ENCODE measurements at regions not wholly inside any gene's neighbourhood (a gene's known extent, or its start where the extent isn't known, plus 50 kb on each side); places are given as distances from the start of the nearest gene placed in this dataset.
"Not testable (repeated sequence)": the region's sequence is repeated elsewhere in the genome, so short reads cannot be mapped to it uniquely, and the experiment has no call there.

- DNase-seq, result no peak
These were observed 613.5 kb downstream of the IQCM start for GRCh38 chr4:149202117-149202516.

GRCh38 chr4:149199594-149199993 is 616.0 kb downstream of the IQCM start:
- no peak for DNase-seq

DNA sequence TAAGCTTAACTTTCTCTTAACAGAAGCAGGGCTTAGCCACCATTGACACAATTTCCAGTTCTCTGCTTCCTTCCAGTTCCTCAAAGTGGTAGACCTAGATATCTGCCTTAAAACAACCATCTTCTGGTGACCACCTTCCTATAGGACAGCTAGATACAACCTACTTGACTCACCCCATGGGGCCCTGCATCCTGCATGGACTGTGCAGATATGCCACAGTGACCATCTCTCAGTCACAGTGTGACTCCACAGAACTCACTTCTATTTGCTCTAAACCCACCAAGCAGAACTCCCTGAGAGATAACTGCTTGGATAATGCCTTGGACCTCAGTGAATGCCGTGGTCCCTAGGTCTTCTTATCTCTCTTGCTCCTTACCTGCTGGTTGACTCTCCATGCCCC is 621.6 kb downstream of the IQCM start:
- DNase-seq, result no peak

DNA sequence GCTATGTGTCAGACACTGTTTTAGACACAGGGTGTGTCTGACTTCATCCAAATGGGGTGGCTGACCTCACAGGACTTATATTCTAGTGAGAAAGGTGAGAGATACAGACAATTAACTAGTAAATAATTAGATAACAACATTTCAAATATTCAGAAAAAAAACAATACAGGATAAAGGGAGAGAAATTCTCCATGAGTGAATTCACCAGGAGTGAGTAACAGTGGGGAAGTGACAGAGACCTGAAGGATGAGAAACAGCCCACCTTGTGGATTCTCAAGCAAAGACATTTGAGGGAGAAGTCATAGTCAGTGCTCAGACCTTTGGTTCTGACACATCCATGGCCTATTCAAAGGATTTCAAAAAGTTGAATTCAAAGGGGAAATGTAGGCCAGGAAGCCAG is 627.9 kb downstream of the IQCM start:
- DNase-seq, result no peak

- no peak for DNase-seq
These were observed 632.0 kb downstream of the IQCM start for GRCh38 chr4:149183638-149184037.

DNA sequence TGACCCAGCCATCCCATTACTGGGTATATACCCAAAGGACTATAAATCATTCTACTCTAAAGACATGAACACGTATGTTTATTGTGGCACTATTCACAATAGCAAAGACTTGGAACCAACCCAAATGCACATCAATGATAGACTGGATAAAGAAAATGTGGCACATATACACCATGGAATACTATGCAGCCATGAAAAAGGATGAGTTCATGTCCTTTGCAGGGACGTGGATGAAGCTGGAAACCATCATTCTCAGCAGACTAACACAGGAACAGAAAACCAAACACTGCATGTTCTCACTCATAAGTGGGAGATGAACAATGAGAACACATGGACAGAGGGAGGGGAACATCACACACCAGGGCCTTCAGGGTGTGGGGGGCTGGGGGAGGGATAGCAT is 634.2 kb downstream of the IQCM start:
- not testable (repeated sequence) for DNase-seq

DNA sequence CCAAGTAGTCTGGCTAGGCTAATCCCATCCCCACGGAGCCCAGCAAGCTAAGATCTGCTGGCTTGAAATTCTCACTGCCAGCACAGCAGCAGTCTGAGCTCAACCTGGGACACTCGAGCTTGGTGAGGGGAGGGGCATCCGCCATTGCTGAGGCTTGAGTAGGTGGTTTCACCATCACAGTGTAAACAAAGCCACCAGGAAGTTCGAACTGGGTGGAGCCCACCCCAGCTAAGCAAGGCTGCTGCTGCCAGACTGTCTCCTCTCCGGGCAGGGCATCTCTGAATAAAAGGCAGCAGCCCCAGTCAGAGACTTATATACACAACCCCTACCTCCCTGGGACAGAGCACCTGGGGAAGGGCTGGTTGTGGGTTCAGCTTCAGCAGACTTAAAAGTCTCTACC is 639.6 kb downstream of the IQCM start:
- DNase-seq, result no peak

DNA sequence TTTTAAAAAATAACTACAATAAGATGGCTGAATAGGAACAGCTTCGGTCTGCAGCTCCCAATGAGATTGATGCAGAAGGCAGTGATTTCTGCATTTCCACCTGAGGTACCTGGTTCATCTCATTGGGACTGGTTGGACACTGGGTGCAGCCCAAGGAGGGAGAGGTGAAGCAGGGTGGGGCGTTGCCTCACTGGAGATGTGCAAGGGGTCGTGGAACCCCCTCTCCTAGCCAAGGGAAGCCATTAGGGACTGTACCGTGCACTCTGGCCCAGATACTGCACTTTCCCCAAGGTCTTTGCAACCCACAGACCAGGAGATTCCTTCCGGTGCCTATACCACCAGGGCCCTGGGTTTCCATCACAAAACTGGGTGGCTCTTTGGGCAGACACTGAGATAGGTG is 640.1 kb downstream of the IQCM start:
- DNase-seq, result no peak

- no peak for DNase-seq
These were observed 642.2 kb downstream of the IQCM start for GRCh38 chr4:149173241-149174013.

GRCh38 chr4:149168645-149169044 is 647.0 kb downstream of the IQCM start:
- no peak for DNase-seq

DNA sequence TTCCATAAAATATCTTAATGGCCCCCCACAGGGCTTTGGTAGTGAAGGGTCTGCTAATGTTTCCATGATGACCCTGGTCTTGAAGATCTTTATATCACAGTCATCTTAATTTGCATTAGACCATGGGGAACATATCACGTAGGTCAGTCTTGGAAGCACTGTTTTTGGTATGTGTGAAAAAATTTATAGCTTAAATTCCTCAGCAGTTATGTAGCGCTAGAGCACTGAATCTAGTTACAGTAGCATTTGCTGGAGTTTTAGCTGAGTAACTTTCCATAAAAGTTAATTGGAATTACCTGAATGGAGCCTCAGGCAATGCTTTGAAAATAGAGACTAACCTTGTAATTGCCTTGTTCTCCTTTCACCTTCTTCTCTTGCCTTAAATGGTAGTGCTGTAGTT is 648.8 kb downstream of the IQCM start:
- no peak for DNase-seq

DNA sequence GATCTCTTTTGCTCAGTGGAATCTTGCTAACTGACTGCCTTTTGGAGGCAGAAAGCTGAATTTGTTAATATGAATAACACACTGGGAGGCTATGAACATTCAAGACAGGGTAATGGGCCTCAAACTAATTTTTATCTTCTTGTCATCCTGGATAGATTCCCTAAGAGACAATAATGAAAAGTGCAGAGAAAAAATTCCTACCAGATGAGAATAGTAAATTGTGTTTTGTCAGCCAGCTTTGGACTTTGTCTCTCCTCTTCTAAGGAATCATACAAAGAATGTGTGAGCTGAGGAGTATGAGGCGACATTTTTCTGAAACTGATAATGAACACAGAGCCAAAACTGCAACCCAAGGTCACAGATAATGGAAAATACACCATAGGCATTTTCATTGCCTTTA is 649.3 kb downstream of the IQCM start:
- no peak for DNase-seq

GRCh38 chr4:149164282-149164681 is 651.4 kb downstream of the IQCM start:
- no peak for DNase-seq

- no peak for DNase-seq
These were observed 654.4 kb downstream of the IQCM start for GRCh38 chr4:149161247-149161646.

DNA sequence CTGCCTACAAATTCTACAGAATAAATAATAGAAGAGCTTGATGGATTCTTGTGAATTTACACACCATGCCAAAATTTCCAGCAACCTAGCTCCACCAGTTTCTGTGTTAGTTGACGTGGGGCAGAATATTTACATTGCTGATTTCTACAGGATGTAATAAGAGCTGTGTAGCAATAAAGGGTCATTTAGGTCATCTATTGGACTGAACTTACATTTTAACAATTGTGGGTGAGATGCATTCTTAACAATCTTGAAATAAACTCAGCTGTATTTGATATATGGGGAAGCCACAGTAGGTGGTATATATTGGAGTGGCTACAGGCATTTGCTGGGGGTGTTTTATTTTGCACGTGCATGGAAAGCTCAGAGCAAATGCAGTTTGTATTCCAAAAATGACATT is 655.3 kb downstream of the IQCM start:
- no peak for DNase-seq

DNA sequence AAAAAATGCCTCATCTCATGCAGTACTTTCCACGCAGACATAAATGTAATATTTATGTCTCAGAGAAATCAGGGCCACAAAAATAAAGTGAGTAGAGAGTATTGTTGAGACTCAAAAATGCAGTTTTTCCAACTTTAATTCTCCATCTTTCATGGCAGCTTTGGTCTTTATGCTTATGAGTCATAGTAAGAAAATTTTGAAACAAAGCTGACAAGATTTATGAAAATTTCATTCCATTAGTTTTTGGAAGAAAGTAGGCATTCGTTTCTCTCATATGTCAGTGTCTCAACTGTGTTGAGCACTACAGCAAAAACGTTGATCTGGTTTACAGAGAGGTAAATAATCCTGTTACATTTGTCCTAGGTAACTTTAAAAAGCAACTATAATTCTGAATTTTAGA is 656.8 kb downstream of the IQCM start:
- DNase-seq, result no peak

DNA sequence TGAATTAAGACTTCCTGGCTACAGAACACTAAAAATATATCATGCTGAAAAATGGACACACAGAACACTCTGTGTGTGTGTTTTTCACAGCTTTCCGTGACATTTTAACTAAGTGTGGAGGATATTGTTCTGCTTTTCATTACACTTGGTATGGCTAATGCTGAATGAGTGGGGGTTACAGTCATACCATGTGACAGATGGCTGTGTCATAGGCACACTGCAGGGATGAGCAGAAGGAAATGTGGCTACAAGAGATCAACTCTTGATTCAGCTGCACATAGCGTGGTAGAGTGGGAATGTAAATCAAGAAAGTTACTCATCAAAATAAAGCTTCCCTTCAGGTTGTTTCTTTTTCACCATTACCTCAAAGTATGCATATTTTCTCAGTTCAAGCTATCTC is 669.8 kb downstream of the IQCM start:
- DNase-seq, result no peak

- no peak for DNase-seq
These were observed 671.6 kb downstream of the IQCM start for GRCh38 chr4:149144060-149144459.

- DNase-seq, result no peak
These were observed 674.3 kb downstream of the IQCM start for GRCh38 chr4:149141391-149141790.

DNA sequence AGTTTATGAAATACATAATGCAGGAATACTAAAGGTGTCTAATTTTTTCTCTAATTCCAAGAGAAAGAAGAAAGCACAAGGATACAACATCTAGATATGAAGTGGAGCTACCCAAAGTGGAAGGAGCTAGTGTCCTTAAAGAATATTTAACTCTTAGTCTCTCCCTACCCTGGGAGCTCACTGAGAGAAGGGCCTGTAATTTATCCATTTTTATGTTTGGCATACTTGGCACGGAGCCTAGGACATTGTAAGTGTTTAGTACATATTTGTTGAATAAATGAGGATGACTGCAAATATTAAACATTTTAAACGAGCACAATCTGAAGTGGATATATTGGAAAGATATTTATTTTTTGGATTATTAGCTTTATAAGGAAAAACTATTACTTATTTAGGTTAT is 674.8 kb downstream of the IQCM start:
- no peak for DNase-seq

- no peak for DNase-seq
These were observed 678.6 kb downstream of the IQCM start for GRCh38 chr4:149136951-149137620.

GRCh38 chr4:149135062-149135461 is 680.6 kb downstream of the IQCM start:
- DNase-seq, result no peak

GRCh38 chr4:149121023-149121404 is 678.8 kb upstream of the NR3C2 start:
- no peak for DNase-seq

GRCh38 chr4:149120331-149121022 is 678.3 kb upstream of the NR3C2 start:
- no peak for DNase-seq

Measured in NCI-H187 treated with DMSO at 0.1 percent for 48 hours (cell line).